Naive thymus-derived CD4-positive, alpha-beta T cell (primary cell): ENCODE measurements at regions not wholly inside any gene's neighbourhood (a gene's known extent, or its start where the extent isn't known, plus 50 kb on each side); places are given as distances from the start of the nearest gene placed in this dataset.
"Not testable (repeated sequence)": the region's sequence is repeated elsewhere in the genome, so short reads cannot be mapped to it uniquely, and the experiment has no call there.

ENCODE experiments used
- ATAC-seq: fragments of 150-1000 bp; cut with Tn5 transposase; 2 replicates; pipeline ENCODE4 v1.10.0; 2021; ENCODE audit warnings: mild to moderate bottlenecking, moderate library complexity
- CTCF ChIA-PET: fragments of 350-600 bp; sonication (Branson Sonifier 250); formaldehyde crosslinking; loops from one replicate; lab custom pipeline; 2021; ENCODE audit warnings: antibody characterized with exemption; lab: Charles Lee
- POLR2A ChIA-PET: fragments of 350-600 bp; sonication (Branson Sonifier 250); formaldehyde crosslinking; loops from one replicate; lab custom pipeline; 2021; ENCODE audit warnings: antibody characterized with exemption, inconsistent platforms; lab: Charles Lee
- DNase-seq, 9 donors: peaks; one replicate each; pipeline versions ENCODE4 v3.0.0 to v3.0.0-alpha.2; 2020 to 2022; ENCODE audit warnings: mixed read lengths in 1 of 9
- H3K27ac ChIP-seq: one replicate; pipeline ENCODE4 v1.7.0; 2013; ENCODE audit warnings: mild to moderate bottlenecking, low read depth, low read length, moderate library complexity
- H3K27me3 ChIP-seq, 2 donors: one replicate each; pipeline ENCODE4 v1.7.0; 2013; ENCODE audit warnings: low read length in 2 of 2, mild to moderate bottlenecking in 2 of 2, moderate library complexity in 2 of 2; ENCODE audit not compliant: control insufficient read depth in 2 of 2, insufficient read depth in 2 of 2
- H3K36me3 ChIP-seq, 3 experiments: 1 replicate in 2 of 3; 2 replicates in 1 of 3; pipeline ENCODE4 v1.7.0; 2013; ENCODE audit warnings: low read length in 3 of 3, mild to moderate bottlenecking in 3 of 3, moderate library complexity in 1 of 3; ENCODE audit not compliant: insufficient read depth in 3 of 3, control insufficient read depth in 2 of 3
- H3K4me1 ChIP-seq, 2 donors: one replicate each; pipeline ENCODE4 v1.7.0; 2013; ENCODE audit warnings: low read length in 2 of 2, mild to moderate bottlenecking in 2 of 2, moderate library complexity in 1 of 2; ENCODE audit not compliant: control insufficient read depth in 2 of 2, insufficient read depth in 2 of 2
- H3K4me3 ChIP-seq: 2 replicates; pipeline ENCODE4 v1.7.0; 2013; ENCODE audit warnings: mild to moderate bottlenecking, low read length
- H3K9me3 ChIP-seq, 3 experiments: 1 replicate in 2 of 3; 2 replicates in 1 of 3; pipeline ENCODE4 v1.7.0; 2013; ENCODE audit warnings: low read length in 3 of 3; ENCODE audit not compliant: control insufficient read depth in 2 of 3
- H3K27ac Mint-ChIP-seq, 9 donors: one replicate each; pipeline ENCODE4 v1.8.0; 2020 to 2022; ENCODE audit warnings: mixed read lengths in 9 of 9, mild to moderate bottlenecking in 8 of 9, moderate library complexity in 5 of 9, inconsistent platforms in 2 of 9
- H3K27me3 Mint-ChIP-seq, 5 donors: one replicate each; pipeline ENCODE4 v1.8.0; 2021 to 2022; ENCODE audit warnings: mixed read lengths in 5 of 5, mild to moderate bottlenecking in 1 of 5
- H3K36me3 Mint-ChIP-seq, 5 donors: one replicate each; pipeline ENCODE4 v1.8.0; 2020 to 2022; ENCODE audit warnings: mixed read lengths in 5 of 5, mild to moderate bottlenecking in 3 of 5, inconsistent platforms in 1 of 5
- H3K4me1 Mint-ChIP-seq, 7 donors: one replicate each; pipeline ENCODE4 v1.8.0; 2020 to 2022; ENCODE audit warnings: mixed read lengths in 7 of 7, mild to moderate bottlenecking in 3 of 7, inconsistent platforms in 1 of 7
- H3K4me3 Mint-ChIP-seq, 10 donors: one replicate each; pipeline ENCODE4 v1.8.0; 2020 to 2022; ENCODE audit warnings: mild to moderate bottlenecking in 10 of 10, mixed read lengths in 10 of 10, moderate library complexity in 6 of 10, inconsistent platforms in 2 of 10
- H3K9me3 Mint-ChIP-seq, 11 donors: one replicate each; pipeline ENCODE4 v1.8.0; 2020 to 2022; ENCODE audit warnings: mixed read lengths in 11 of 11, mild to moderate bottlenecking in 4 of 11, inconsistent platforms in 1 of 11, moderate library complexity in 1 of 11
- intact Hi-C, 2 donors: fragments of 100-400 bp; cut with micrococcal nuclease; formaldehyde crosslinking; loops; one replicate each; pipeline ENCODE4 v1.15.1; 2023

- ATAC-seq = no peak
- Mint-ChIP-seq H3K9me3 (peaks cover 0 to 6% (median 2%) of the 10 kb centered on the region in 11 donors), H3K4me3 (no peak overlapping the region), H3K4me1 (no peaks in the 10 kb centered on the region), H3K36me3 (no peaks in the 10 kb centered on the region), H3K27me3 (no peaks in the 10 kb centered on the region), H3K27ac (no peak overlapping the region)
- CTCF ChIA-PET = no interaction called here
- Histone ChIP-seq H3K36me3 (no peaks in the 10 kb centered on the region), H3K9me3 (no peaks in the 10 kb centered on the region), H3K4me1 (no peaks in the 10 kb centered on the region), H3K4me3 (no peak overlapping the region), H3K27me3 (no peaks in the 10 kb centered on the region), H3K27ac (no peak overlapping the region)
- no peak for DNase-seq
- POLR2A ChIA-PET = no interaction called here
- intact Hi-C loops = no loop called here
Measured at GRCh38 chr2:194395818-194396217, 1261.2 kb upstream of the SLC39A10 start.

GRCh38 chr2:194385376-194385775 is 1271.7 kb upstream of the SLC39A10 start:
- no peaks in the 10 kb centered on the region for H3K4me1 Mint-ChIP-seq
- intact Hi-C loops = no loop called here
- POLR2A ChIA-PET = no interaction called here

GRCh38 chr2:194383401-194383800 is 1273.6 kb upstream of the SLC39A10 start:
- Histone ChIP-seq H3K4me3 (no peak overlapping the region), H3K27ac (no peak overlapping the region), H3K36me3 (no peaks in the 10 kb centered on the region), H3K4me1 (no peaks in the 10 kb centered on the region), H3K9me3 (no peaks in the 10 kb centered on the region), H3K27me3 (no peaks in the 10 kb centered on the region)
- H3K4me3 Mint-ChIP-seq = no peak overlapping the region
- peaks cover 0 to 13% (median 4%) of the 10 kb centered on the region in 11 donors for H3K9me3 Mint-ChIP-seq
- no peaks in the 10 kb centered on the region for H3K36me3 Mint-ChIP-seq
- ATAC-seq (no peak), DNase-seq (no peak)
- no peaks in the 10 kb centered on the region for H3K4me1 Mint-ChIP-seq
- H3K27me3 Mint-ChIP-seq = no peaks in the 10 kb centered on the region
- H3K27ac Mint-ChIP-seq = no peak overlapping the region
- POLR2A ChIA-PET = no interaction called here
- CTCF ChIA-PET = no interaction called here
- intact Hi-C loops = no loop called here

More at GRCh38 chr2:194385376-194385775, 1271.7 kb upstream of the SLC39A10 start:
- Mint-ChIP-seq H3K4me3 (no peak overlapping the region), H3K36me3 (no peaks in the 10 kb centered on the region), H3K27ac (no peak overlapping the region), H3K9me3 (peaks cover 0 to 13% (median 4%) of the 10 kb centered on the region in 11 donors), H3K27me3 (no peaks in the 10 kb centered on the region)
- DNase-seq (no peak), ATAC-seq (no peak)
- Histone ChIP-seq H3K4me1 (no peaks in the 10 kb centered on the region), H3K27ac (no peak overlapping the region), H3K36me3 (no peaks in the 10 kb centered on the region), H3K27me3 (no peaks in the 10 kb centered on the region), H3K4me3 (no peak overlapping the region), H3K9me3 (no peaks in the 10 kb centered on the region)
- CTCF ChIA-PET = no interaction called here

GRCh38 chr2:194382221-194382620 is 1274.8 kb upstream of the SLC39A10 start:
- ATAC-seq = no peak
- Mint-ChIP-seq H3K4me1 (no peaks in the 10 kb centered on the region), H3K27ac (no peak overlapping the region), H3K36me3 (no peaks in the 10 kb centered on the region), H3K9me3 (peaks cover 0 to 13% (median 4%) of the 10 kb centered on the region in 11 donors), H3K27me3 (no peaks in the 10 kb centered on the region), H3K4me3 (no peak overlapping the region)
- no peaks in the 10 kb centered on the region for H3K9me3 ChIP-seq
- H3K27ac ChIP-seq = no peak overlapping the region
- DNase-seq = no peak
- intact Hi-C loops = no loop called here
- CTCF ChIA-PET = no interaction called here
- H3K4me3 ChIP-seq = no peak overlapping the region
- no peaks in the 10 kb centered on the region for H3K4me1 ChIP-seq
- no peaks in the 10 kb centered on the region for H3K27me3 ChIP-seq
- H3K36me3 ChIP-seq = no peaks in the 10 kb centered on the region
- POLR2A ChIA-PET = no interaction called here

- H3K4me3 Mint-ChIP-seq = no peak overlapping the region
- CTCF ChIA-PET = no interaction called here
- H3K4me1 Mint-ChIP-seq = no peaks in the 10 kb centered on the region
- Histone ChIP-seq H3K27ac (no peak overlapping the region), H3K4me1 (no peaks in the 10 kb centered on the region), H3K9me3 (no peaks in the 10 kb centered on the region), H3K36me3 (no peaks in the 10 kb centered on the region), H3K27me3 (no peaks in the 10 kb centered on the region), H3K4me3 (no peak overlapping the region)
- DNase-seq = no peak
- peaks cover 0 to 13% (median 4%) of the 10 kb centered on the region in 11 donors for H3K9me3 Mint-ChIP-seq
- POLR2A ChIA-PET = no interaction called here
- intact Hi-C loops = no loop called here
- no peaks in the 10 kb centered on the region for H3K27me3 Mint-ChIP-seq
- no peak overlapping the region for H3K27ac Mint-ChIP-seq
- no peak for ATAC-seq
- H3K36me3 Mint-ChIP-seq = no peaks in the 10 kb centered on the region
Measured at GRCh38 chr2:194380011-194380410, 1277.0 kb upstream of the SLC39A10 start.

- ATAC-seq, H3K27ac Mint-ChIP-seq, POLR2A ChIA-PET, DNase-seq, H3K27ac ChIP-seq, H3K36me3 Mint-ChIP-seq, H3K4me1 Mint-ChIP-seq, intact Hi-C loops, H3K4me3 Mint-ChIP-seq, H3K27me3 ChIP-seq, H3K9me3 ChIP-seq, H3K4me1 ChIP-seq, CTCF ChIA-PET, H3K4me3 ChIP-seq, H3K27me3 Mint-ChIP-seq, H3K36me3 ChIP-seq: not testable (repeated sequence)
- peaks cover 0 to 14% (median 2%) of the 10 kb centered on the region in 11 donors for H3K9me3 Mint-ChIP-seq
Measured at GRCh38 chr2:194367390-194367789, 1289.6 kb upstream of the SLC39A10 start.

- H3K4me1 Mint-ChIP-seq = no peaks in the 10 kb centered on the region
- DNase-seq = no peak
- no peaks in the 10 kb centered on the region for H3K4me1 ChIP-seq
- H3K9me3 Mint-ChIP-seq = peaks cover 0 to 14% (median 2%) of the 10 kb centered on the region in 11 donors
- CTCF ChIA-PET = no interaction called here
- H3K4me3 ChIP-seq = no peak overlapping the region
- H3K9me3 ChIP-seq = no peaks in the 10 kb centered on the region
- no peaks in the 10 kb centered on the region for H3K27me3 ChIP-seq
- H3K4me3 Mint-ChIP-seq = no peak overlapping the region
- POLR2A ChIA-PET = no interaction called here
- H3K27ac ChIP-seq = no peak overlapping the region
- no peaks in the 10 kb centered on the region for H3K27me3 Mint-ChIP-seq
- intact Hi-C loops = no loop called here
- H3K27ac Mint-ChIP-seq = no peak overlapping the region
- no peaks in the 10 kb centered on the region for H3K36me3 ChIP-seq
- ATAC-seq = no peak
- H3K36me3 Mint-ChIP-seq = no peaks in the 10 kb centered on the region
Measured at GRCh38 chr2:194363878-194364277, 1293.1 kb upstream of the SLC39A10 start.
